ENCODE measurements at regions not wholly inside any gene's neighbourhood (a gene's known extent, or its start where the extent isn't known, plus 50 kb on each side); places are given as distances from the start of the nearest gene placed in this dataset.
"Not testable (repeated sequence)": the region's sequence is repeated elsewhere in the genome, so short reads cannot be mapped to it uniquely, and the experiment has no call there.

GRCh38 chr1:56097713-56098112 is 481.6 kb downstream of the PLPP3 start:
- Mint-ChIP-seq H3K4me1 (ENCODE audit: low read depth) (no peaks in the 10 kb centered on the region), H3K36me3 (no peaks in the 10 kb centered on the region), H3K27ac (no peak overlapping the region), H3K27me3 (no peaks in the 10 kb centered on the region), H3K4me3 (no peak overlapping the region), H3K9me3 (no peaks in the 10 kb centered on the region)
- no peak for DNase-seq
- POLR2A ChIA-PET, result no interaction called here
- CTCF ChIA-PET, result no interaction called here
- intact Hi-C loops (cut with micrococcal nuclease), result no loop called here

- H3K4me1 Mint-ChIP-seq (ENCODE audit: low read depth), result no peaks in the 10 kb centered on the region
- CTCF ChIA-PET, result no interaction called here
- H3K9me3 Mint-ChIP-seq, result peaks cover 5% of the 10 kb centered on the region
- H3K27me3 Mint-ChIP-seq, result no peaks in the 10 kb centered on the region
- POLR2A ChIA-PET, result no interaction called here
- no peak overlapping the region for H3K4me3 Mint-ChIP-seq
- H3K36me3 Mint-ChIP-seq, result no peaks in the 10 kb centered on the region
- intact Hi-C loops (cut with micrococcal nuclease), result no loop called here
- no peak overlapping the region for H3K27ac Mint-ChIP-seq
- no peak for DNase-seq
These were observed 483.4 kb downstream of the PLPP3 start for GRCh38 chr1:56095696-56096665.

- ChIA-PET POLR2A (no interaction called here), CTCF (no interaction called here)
- no peaks in the 10 kb centered on the region for H3K27me3 Mint-ChIP-seq
- no peak overlapping the region for H3K4me3 Mint-ChIP-seq
- H3K27ac Mint-ChIP-seq, result no peak overlapping the region
- intact Hi-C loops (cut with micrococcal nuclease), result no loop called here
- no peak for DNase-seq
- H3K36me3 Mint-ChIP-seq, result no peaks in the 10 kb centered on the region
- H3K9me3 Mint-ChIP-seq, result peaks cover 5% of the 10 kb centered on the region
- no peaks in the 10 kb centered on the region for H3K4me1 Mint-ChIP-seq (ENCODE audit: low read depth)
These were observed 485.2 kb downstream of the PLPP3 start for GRCh38 chr1:56094168-56094567.

GRCh38 chr1:56092684-56093570 is 486.4 kb downstream of the PLPP3 start:
- CTCF ChIA-PET, result no interaction called here
- POLR2A ChIA-PET, result no interaction called here

GRCh38 chr1:56089826-56090225 is 489.5 kb downstream of the PLPP3 start:
- H3K27ac Mint-ChIP-seq; H3K4me1 Mint-ChIP-seq (ENCODE audit: low read depth); H3K27me3 Mint-ChIP-seq; CTCF ChIA-PET; intact Hi-C loops (cut with micrococcal nuclease); H3K4me3 Mint-ChIP-seq; POLR2A ChIA-PET; H3K36me3 Mint-ChIP-seq; DNase-seq; H3K9me3 Mint-ChIP-seq: not testable (repeated sequence)

More at GRCh38 chr1:56092684-56093570, 486.4 kb downstream of the PLPP3 start:
- Mint-ChIP-seq H3K27ac (no peak overlapping the region), H3K27me3 (no peaks in the 10 kb centered on the region), H3K4me3 (no peak overlapping the region), H3K9me3 (peaks cover 5% of the 10 kb centered on the region), H3K36me3 (no peaks in the 10 kb centered on the region), H3K4me1 (ENCODE audit: low read depth) (no peaks in the 10 kb centered on the region)
- DNase-seq, result no peak
- intact Hi-C loops (cut with micrococcal nuclease), result no loop called here

GRCh38 chr1:56084246-56084645 is 495.1 kb downstream of the PLPP3 start:
- no peaks in the 10 kb centered on the region for H3K36me3 Mint-ChIP-seq
- no peaks in the 10 kb centered on the region for H3K4me1 Mint-ChIP-seq (ENCODE audit: low read depth)
- H3K27ac Mint-ChIP-seq, result no peak overlapping the region
- peaks cover 4% of the 10 kb centered on the region for H3K9me3 Mint-ChIP-seq
- ChIA-PET POLR2A (interaction anchor here (0.6 kb wide), 1 partner anchor 56 kb away, joined by 5 read pairs; no protein-coding TSS in a partner anchor), CTCF (no interaction called here)
- DNase-seq, result no peak
- H3K27me3 Mint-ChIP-seq, result no peaks in the 10 kb centered on the region
- H3K4me3 Mint-ChIP-seq, result no peak overlapping the region
- intact Hi-C loops (cut with micrococcal nuclease), result no loop called here

- Mint-ChIP-seq H3K4me1 (ENCODE audit: low read depth) (no peaks in the 10 kb centered on the region), H3K27me3 (no peaks in the 10 kb centered on the region), H3K27ac (no peak overlapping the region), H3K36me3 (no peaks in the 10 kb centered on the region), H3K4me3 (no peak overlapping the region), H3K9me3 (no peaks in the 10 kb centered on the region)
- POLR2A ChIA-PET, result no interaction called here
- CTCF ChIA-PET, result no interaction called here
- intact Hi-C loops (cut with micrococcal nuclease), result no loop called here
- no peak for DNase-seq
These were observed 497.6 kb downstream of the PLPP3 start for GRCh38 chr1:56081736-56082135.

- CTCF ChIA-PET, result no interaction called here
- Mint-ChIP-seq H3K36me3 (no peaks in the 10 kb centered on the region), H3K27ac (no peak overlapping the region), H3K27me3 (no peaks in the 10 kb centered on the region), H3K9me3 (no peaks in the 10 kb centered on the region), H3K4me3 (no peak overlapping the region), H3K4me1 (ENCODE audit: low read depth) (no peaks in the 10 kb centered on the region)
- POLR2A ChIA-PET, result no interaction called here
- intact Hi-C loops (cut with micrococcal nuclease), result no loop called here
- DNase-seq, result no peak
These were observed 498.2 kb downstream of the PLPP3 start for GRCh38 chr1:56081173-56081572.

GRCh38 chr1:56080123-56080522 is 499.2 kb downstream of the PLPP3 start:
- intact Hi-C loops (cut with micrococcal nuclease), result no loop called here
- no peaks in the 10 kb centered on the region for H3K27me3 Mint-ChIP-seq
- no peak for DNase-seq
- H3K4me1 Mint-ChIP-seq (ENCODE audit: low read depth), result no peaks in the 10 kb centered on the region
- ChIA-PET CTCF (no interaction called here), POLR2A (no interaction called here)
- H3K9me3 Mint-ChIP-seq, result no peaks in the 10 kb centered on the region
- H3K4me3 Mint-ChIP-seq, result no peak overlapping the region
- H3K36me3 Mint-ChIP-seq, result no peaks in the 10 kb centered on the region
- no peak overlapping the region for H3K27ac Mint-ChIP-seq

- intact Hi-C loops (cut with micrococcal nuclease), result no loop called here
- no peak for DNase-seq
- CTCF ChIA-PET, result no interaction called here
- Mint-ChIP-seq H3K4me3 (no peak overlapping the region), H3K4me1 (ENCODE audit: low read depth) (no peaks in the 10 kb centered on the region), H3K36me3 (no peaks in the 10 kb centered on the region), H3K27me3 (no peaks in the 10 kb centered on the region), H3K9me3 (no peaks in the 10 kb centered on the region), H3K27ac (no peak overlapping the region)
- POLR2A ChIA-PET, result no interaction called here
These were observed 500.0 kb downstream of the PLPP3 start for GRCh38 chr1:56079391-56079790.

GRCh38 chr1:56077206-56077605 is 502.2 kb downstream of the PLPP3 start:
- CTCF ChIA-PET, result no interaction called here
- no peak overlapping the region for H3K4me3 Mint-ChIP-seq
- no peak overlapping the region for H3K27ac Mint-ChIP-seq

GRCh38 chr1:56074007-56074651 is 505.2 kb downstream of the PLPP3 start:
- Mint-ChIP-seq H3K4me1 (ENCODE audit: low read depth) (no peaks in the 10 kb centered on the region), H3K9me3 (no peaks in the 10 kb centered on the region), H3K27me3 (no peaks in the 10 kb centered on the region), H3K4me3 (no peak overlapping the region), H3K27ac (no peak overlapping the region), H3K36me3 (no peaks in the 10 kb centered on the region)
- intact Hi-C loops (cut with micrococcal nuclease), result no loop called here
- DNase-seq, result no peak
- ChIA-PET CTCF (no interaction called here), POLR2A (no interaction called here)

More at GRCh38 chr1:56077206-56077605, 502.2 kb downstream of the PLPP3 start:
- intact Hi-C loops (cut with micrococcal nuclease), result no loop called here
- POLR2A ChIA-PET, result no interaction called here
- no peaks in the 10 kb centered on the region for H3K36me3 Mint-ChIP-seq
- no peak for DNase-seq
- H3K9me3 Mint-ChIP-seq, result no peaks in the 10 kb centered on the region
- H3K4me1 Mint-ChIP-seq (ENCODE audit: low read depth), result no peaks in the 10 kb centered on the region
- no peaks in the 10 kb centered on the region for H3K27me3 Mint-ChIP-seq

Data from activated CD4-positive, alpha-beta memory T cell treated with anti-CD3 and anti-CD28 coated beads for 36 hours (primary cell).